Stomach (tissue), 4 donors: ENCODE measurements at regions not wholly inside any gene's neighbourhood (a gene's known extent, or its start where the extent isn't known, plus 50 kb on each side); places are given as distances from the start of the nearest gene placed in this dataset.

Experiments used
- CTCF ChIP-seq, 7 experiments: fragments of 450-650 bp in 4 of 7; fragments of 200-600 bp in 3 of 7; sonication (generic) in 3 of 7; IDR thresholded peaks; one replicate each; pipeline ENCODE4 v1.5.1; 2016 to 2019; ENCODE audit warnings: antibody characterized with exemption in 7 of 7, control low read depth in 2 of 7, mild to moderate bottlenecking in 1 of 7
- POLR2AphosphoS5 ChIP-seq, 3 donors: sonication (generic); formaldehyde crosslinking; IDR thresholded peaks; one replicate each; pipeline ENCODE4 v1.6.1; 2016; ENCODE audit warnings: antibody characterized with exemption in 3 of 3

DNA sequence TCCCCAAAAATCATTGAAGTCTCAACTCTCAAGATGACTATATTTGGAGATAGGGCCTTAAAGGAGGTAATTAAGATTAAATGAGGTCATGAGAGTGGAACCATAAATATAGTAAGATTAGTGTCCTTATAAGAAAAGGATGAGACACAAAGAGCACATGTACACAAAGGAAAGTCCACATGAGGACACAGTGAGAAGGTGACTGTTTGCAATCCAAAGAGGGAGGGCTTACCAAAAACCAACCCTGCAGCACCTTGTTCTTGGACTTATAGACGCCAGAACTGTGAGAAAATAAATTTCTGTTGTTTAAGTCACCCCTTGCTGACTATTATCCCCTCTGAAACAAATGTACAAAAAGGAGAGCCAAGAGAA, 150.4 kb upstream of the SMLR1 start:
- TF ChIP-seq POLR2AphosphoS5 (IDR thresholded peaks at IDR 0.05) (no peak), CTCF (IDR thresholded peaks at IDR 0.05) (no peak)
